ENCODE measurements at regions not wholly inside any gene's neighbourhood (a gene's known extent, or its start where the extent isn't known, plus 50 kb on each side); places are given as distances from the start of the nearest gene placed in this dataset.

- TF ChIP-seq, protein P1, sequence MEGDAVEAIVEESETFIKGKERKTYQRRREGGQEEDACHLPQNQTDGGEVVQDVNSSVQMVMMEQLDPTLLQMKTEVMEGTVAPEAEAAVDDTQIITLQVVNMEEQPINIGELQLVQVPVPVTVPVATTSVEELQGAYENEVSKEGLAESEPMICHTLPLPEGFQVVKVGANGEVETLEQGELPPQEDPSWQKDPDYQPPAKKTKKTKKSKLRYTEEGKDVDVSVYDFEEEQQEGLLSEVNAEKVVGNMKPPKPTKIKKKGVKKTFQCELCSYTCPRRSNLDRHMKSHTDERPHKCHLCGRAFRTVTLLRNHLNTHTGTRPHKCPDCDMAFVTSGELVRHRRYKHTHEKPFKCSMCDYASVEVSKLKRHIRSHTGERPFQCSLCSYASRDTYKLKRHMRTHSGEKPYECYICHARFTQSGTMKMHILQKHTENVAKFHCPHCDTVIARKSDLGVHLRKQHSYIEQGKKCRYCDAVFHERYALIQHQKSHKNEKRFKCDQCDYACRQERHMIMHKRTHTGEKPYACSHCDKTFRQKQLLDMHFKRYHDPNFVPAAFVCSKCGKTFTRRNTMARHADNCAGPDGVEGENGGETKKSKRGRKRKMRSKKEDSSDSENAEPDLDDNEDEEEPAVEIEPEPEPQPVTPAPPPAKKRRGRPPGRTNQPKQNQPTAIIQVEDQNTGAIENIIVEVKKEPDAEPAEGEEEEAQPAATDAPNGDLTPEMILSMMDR (IDR thresholded peaks at IDR 0.05; ENCODE audit: low read depth, low read length, poor library complexity, severe bottlenecking), result no peak
- TF ChIP-seq EZH2phosphoT487 (IDR thresholded peaks at IDR 0.05; ENCODE audit: borderline replicate concordance, low read length), result no peak
Observed at GRCh38 chr20:25863536-25864325, 167.1 kb upstream of the ZNF337 start.
